ENCODE measurements at regions not wholly inside any gene's neighbourhood (a gene's known extent, or its start where the extent isn't known, plus 50 kb on each side); places are given as distances from the start of the nearest gene placed in this dataset.
"Not testable (repeated sequence)": the region's sequence is repeated elsewhere in the genome, so short reads cannot be mapped to it uniquely, and the experiment has no call there.

DNA sequence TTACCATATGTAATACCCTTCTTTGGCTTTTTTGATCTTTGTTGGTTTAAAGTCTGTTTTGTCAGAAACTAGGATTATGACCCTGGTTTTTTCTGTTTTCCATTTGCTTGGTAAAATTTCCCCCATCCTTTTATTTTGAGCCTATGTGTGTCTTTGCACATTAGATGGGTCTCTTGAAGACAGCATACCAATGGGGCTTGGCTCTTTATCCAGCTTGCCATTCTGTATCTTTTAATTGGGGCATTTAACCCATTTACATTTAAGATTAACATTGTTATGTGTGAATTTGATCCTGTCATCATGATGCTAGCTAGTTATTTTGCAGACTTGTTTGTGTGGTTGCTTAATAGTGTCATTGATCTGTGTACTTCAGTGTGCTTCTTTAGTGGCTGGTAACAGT, 103.1 kb upstream of the PHF24 start:
- H3K27me3 ChIP-seq (replicated peaks in 2 of 5; ENCODE audit: control insufficient read depth in 4 of 5, insufficient read depth in 5 of 5, low read length in 4 of 5); POLR2A ChIA-PET; H3K4me1 ChIP-seq (ENCODE audit: control extremely low read depth in 1 of 4, control insufficient read depth in 4 of 4, insufficient read depth in 4 of 4, low read length in 3 of 4); H3K4me3 ChIP-seq (ENCODE audit: control insufficient read depth in 1 of 7, extremely low read depth in 1 of 7, insufficient read depth in 4 of 7, low read depth in 2 of 7, low read length in 6 of 7); H3K36me3 ChIP-seq (ENCODE audit: control insufficient read depth in 4 of 4, insufficient read depth in 4 of 4, low read length in 3 of 4); DNase-seq; H3K27ac ChIP-seq (ENCODE audit: insufficient read depth in 1 of 2, low read depth in 1 of 2, low read length in 2 of 2, poor library complexity in 1 of 2, severe bottlenecking in 2 of 2): not testable (repeated sequence)
- CTCF ChIA-PET: interaction anchor here (2.1 kb wide), 1 partner anchor 11 kb away, joined by 4 read pairs; no protein-coding TSS in a partner anchor
- peaks cover 0 to 47% (median 12%) of the 10 kb centered on the region in 5 experiments for H3K9me3 ChIP-seq (ENCODE audit: control extremely low read depth in 1 of 5, control insufficient read depth in 4 of 5, insufficient read depth in 2 of 5, low read depth in 1 of 5, low read length in 4 of 5)

- ChIA-PET POLR2A (no interaction called here), CTCF (no interaction called here)
- DNase-seq: no peak
- Histone ChIP-seq H3K4me1 (ENCODE audit: control extremely low read depth in 1 of 4, control insufficient read depth in 4 of 4, insufficient read depth in 4 of 4, low read length in 3 of 4) (no peaks in the 10 kb centered on the region), H3K36me3 (ENCODE audit: control insufficient read depth in 4 of 4, insufficient read depth in 4 of 4, low read length in 3 of 4) (no peaks in the 10 kb centered on the region), H3K9me3 (ENCODE audit: control extremely low read depth in 1 of 5, control insufficient read depth in 4 of 5, insufficient read depth in 2 of 5, low read depth in 1 of 5, low read length in 4 of 5) (no peaks in the 10 kb centered on the region), H3K4me3 (ENCODE audit: control insufficient read depth in 1 of 7, extremely low read depth in 1 of 7, insufficient read depth in 4 of 7, low read depth in 2 of 7, low read length in 6 of 7) (no peak overlapping the region), H3K27ac (ENCODE audit: insufficient read depth in 1 of 2, low read depth in 1 of 2, low read length in 2 of 2, poor library complexity in 1 of 2, severe bottlenecking in 2 of 2) (no peak overlapping the region), H3K27me3 (replicated peaks in 2 of 5; ENCODE audit: control insufficient read depth in 4 of 5, insufficient read depth in 5 of 5, low read length in 4 of 5) (peaks cover 0 to 12% (median 2%) of the 10 kb centered on the region in 5 experiments)
- whole genome bisulfite sequencing (ENCODE audit: insufficient coverage): 100% methylated on average over 1 of the region's 1 CpG
These were observed 120.1 kb upstream of the CCL21 start for GRCh38 chr9:34830068-34830467.

- Histone ChIP-seq H3K36me3 (ENCODE audit: control insufficient read depth in 4 of 4, insufficient read depth in 4 of 4, low read length in 3 of 4) (no peaks in the 10 kb centered on the region), H3K27ac (ENCODE audit: insufficient read depth in 1 of 2, low read depth in 1 of 2, low read length in 2 of 2, poor library complexity in 1 of 2, severe bottlenecking in 2 of 2) (no peak overlapping the region), H3K4me1 (ENCODE audit: control extremely low read depth in 1 of 4, control insufficient read depth in 4 of 4, insufficient read depth in 4 of 4, low read length in 3 of 4) (no peaks in the 10 kb centered on the region), H3K27me3 (replicated peaks in 2 of 5; ENCODE audit: control insufficient read depth in 4 of 5, insufficient read depth in 5 of 5, low read length in 4 of 5) (peaks cover 0 to 12% (median 5%) of the 10 kb centered on the region in 5 experiments), H3K4me3 (ENCODE audit: control insufficient read depth in 1 of 7, extremely low read depth in 1 of 7, insufficient read depth in 4 of 7, low read depth in 2 of 7, low read length in 6 of 7) (no peak overlapping the region), H3K9me3 (ENCODE audit: control extremely low read depth in 1 of 5, control insufficient read depth in 4 of 5, insufficient read depth in 2 of 5, low read depth in 1 of 5, low read length in 4 of 5) (no peaks in the 10 kb centered on the region)
- POLR2A ChIA-PET: interaction anchor here (0.5 kb wide), 1 partner anchor 492 kb away, joined by 3 read pairs; no protein-coding TSS in a partner anchor
- CTCF ChIA-PET: no interaction called here
- no peak for DNase-seq
These were observed 117.1 kb upstream of the CCL21 start for GRCh38 chr9:34826999-34827538.

GRCh38 chr9:34825775-34826174, 115.8 kb upstream of the CCL21 start:
- peaks cover 0 to 7% (median 5%) of the 10 kb centered on the region in 5 experiments for H3K27me3 ChIP-seq (replicated peaks in 2 of 5; ENCODE audit: control insufficient read depth in 4 of 5, insufficient read depth in 5 of 5, low read length in 4 of 5)
- POLR2A ChIA-PET: no interaction called here

GRCh38 chr9:34823778-34824177, 113.8 kb upstream of the CCL21 start:
- Histone ChIP-seq H3K9me3 (ENCODE audit: control extremely low read depth in 1 of 5, control insufficient read depth in 4 of 5, insufficient read depth in 2 of 5, low read depth in 1 of 5, low read length in 4 of 5) (peaks cover 0 to 5% (median 1%) of the 10 kb centered on the region in 5 experiments), H3K27ac (ENCODE audit: insufficient read depth in 1 of 2, low read depth in 1 of 2, low read length in 2 of 2, poor library complexity in 1 of 2, severe bottlenecking in 2 of 2) (no peak overlapping the region), H3K4me1 (ENCODE audit: control extremely low read depth in 1 of 4, control insufficient read depth in 4 of 4, insufficient read depth in 4 of 4, low read length in 3 of 4) (no peaks in the 10 kb centered on the region), H3K27me3 (replicated peaks in 2 of 5; ENCODE audit: control insufficient read depth in 4 of 5, insufficient read depth in 5 of 5, low read length in 4 of 5) (peaks cover 0 to 2% (median 2%) of the 10 kb centered on the region in 5 experiments), H3K36me3 (ENCODE audit: control insufficient read depth in 4 of 4, insufficient read depth in 4 of 4, low read length in 3 of 4) (no peaks in the 10 kb centered on the region), H3K4me3 (ENCODE audit: control insufficient read depth in 1 of 7, extremely low read depth in 1 of 7, insufficient read depth in 4 of 7, low read depth in 2 of 7, low read length in 6 of 7) (no peak overlapping the region)
- CTCF ChIA-PET: no interaction called here
- POLR2A ChIA-PET: no interaction called here
- DNase-seq: no peak
- 84% methylated on average over 3 of the region's 4 CpGs for WGBS (ENCODE audit: insufficient coverage)

More at GRCh38 chr9:34825775-34826174, 115.8 kb upstream of the CCL21 start:
- no peaks in the 10 kb centered on the region for H3K9me3 ChIP-seq (ENCODE audit: control extremely low read depth in 1 of 5, control insufficient read depth in 4 of 5, insufficient read depth in 2 of 5, low read depth in 1 of 5, low read length in 4 of 5)
- no peak for DNase-seq
- no peak overlapping the region for H3K27ac ChIP-seq (ENCODE audit: insufficient read depth in 1 of 2, low read depth in 1 of 2, low read length in 2 of 2, poor library complexity in 1 of 2, severe bottlenecking in 2 of 2)
- CTCF ChIA-PET: no interaction called here
- H3K4me3 ChIP-seq (ENCODE audit: control insufficient read depth in 1 of 7, extremely low read depth in 1 of 7, insufficient read depth in 4 of 7, low read depth in 2 of 7, low read length in 6 of 7): no peak overlapping the region
- H3K4me1 ChIP-seq (ENCODE audit: control extremely low read depth in 1 of 4, control insufficient read depth in 4 of 4, insufficient read depth in 4 of 4, low read length in 3 of 4): no peaks in the 10 kb centered on the region
- no peaks in the 10 kb centered on the region for H3K36me3 ChIP-seq (ENCODE audit: control insufficient read depth in 4 of 4, insufficient read depth in 4 of 4, low read length in 3 of 4)
- WGBS (ENCODE audit: insufficient coverage): 100% methylated on average over 2 of the region's 4 CpGs

DNA sequence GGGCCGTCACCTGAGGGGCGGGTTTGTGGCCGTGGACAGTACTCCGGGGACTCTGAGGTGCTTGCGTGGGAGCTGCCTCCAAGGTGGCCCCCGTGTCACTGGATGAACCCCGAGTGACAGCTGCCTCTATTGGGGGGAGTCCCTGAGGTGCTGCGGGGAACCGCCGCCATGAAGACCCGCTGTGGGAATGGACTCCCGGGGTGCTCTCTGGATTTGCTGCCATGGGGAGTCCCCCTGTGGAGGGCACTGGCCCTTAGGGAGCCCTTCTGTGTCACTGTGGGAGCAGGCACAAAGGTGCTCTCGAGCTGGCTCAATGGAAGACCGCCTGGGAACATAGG, 100.2 kb upstream of the CCL21 start:
- Histone ChIP-seq H3K4me3 (ENCODE audit: control insufficient read depth in 1 of 7, extremely low read depth in 1 of 7, insufficient read depth in 4 of 7, low read depth in 2 of 7, low read length in 6 of 7) (no peak overlapping the region), H3K36me3 (ENCODE audit: control insufficient read depth in 4 of 4, insufficient read depth in 4 of 4, low read length in 3 of 4) (no peaks in the 10 kb centered on the region), H3K9me3 (ENCODE audit: control extremely low read depth in 1 of 5, control insufficient read depth in 4 of 5, insufficient read depth in 2 of 5, low read depth in 1 of 5, low read length in 4 of 5) (peaks cover 4 to 24% (median 10%) of the 10 kb centered on the region in 5 experiments), H3K27me3 (replicated peaks in 2 of 5; ENCODE audit: control insufficient read depth in 4 of 5, insufficient read depth in 5 of 5, low read length in 4 of 5) (peaks cover 6 to 65% (median 20%) of the 10 kb centered on the region in 5 experiments), H3K4me1 (ENCODE audit: control extremely low read depth in 1 of 4, control insufficient read depth in 4 of 4, insufficient read depth in 4 of 4, low read length in 3 of 4) (peaks cover 0 to 6% (median 1%) of the 10 kb centered on the region in 4 experiments), H3K27ac (ENCODE audit: insufficient read depth in 1 of 2, low read depth in 1 of 2, low read length in 2 of 2, poor library complexity in 1 of 2, severe bottlenecking in 2 of 2) (no peak overlapping the region)
- WGBS (ENCODE audit: insufficient coverage): 64% methylated on average over 9 of the region's 14 CpGs
- ChIA-PET CTCF (no interaction called here), POLR2A (no interaction called here)
- no peak for DNase-seq

DNA sequence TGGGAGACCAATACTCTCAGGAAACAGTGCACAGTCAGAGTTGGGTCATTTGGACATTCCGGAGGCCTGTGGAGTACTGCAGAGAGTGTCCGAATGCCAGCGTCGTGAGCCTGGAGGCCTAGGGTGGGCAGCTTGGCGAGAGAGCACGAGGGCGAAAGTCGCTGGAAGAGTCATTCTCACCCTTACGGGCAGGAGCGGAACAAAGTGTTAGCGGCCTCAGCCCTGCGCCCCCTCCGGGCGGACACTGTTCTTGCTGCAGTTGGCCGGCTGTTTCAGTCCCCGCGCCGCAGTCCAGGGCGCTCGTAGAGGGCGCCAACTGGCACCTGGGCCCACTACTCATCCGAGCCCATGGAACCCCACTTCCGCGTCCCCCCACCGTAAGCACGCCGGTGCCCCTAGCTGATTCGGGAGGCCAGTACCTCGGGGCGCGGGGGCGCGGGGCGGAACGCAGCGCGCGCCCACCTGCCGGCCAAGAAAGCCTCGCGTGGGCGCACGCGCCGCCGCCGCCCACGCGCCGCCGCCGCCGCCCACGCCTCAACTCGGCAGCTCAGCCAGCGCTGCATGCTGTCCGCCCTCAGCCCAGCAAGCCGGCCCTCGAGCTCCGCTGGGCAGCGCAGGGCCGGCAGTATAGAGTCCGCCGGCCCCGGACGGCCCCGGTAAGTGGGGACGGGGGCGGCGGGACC, 99.7 kb upstream of the CCL21 start:
- ChIA-PET POLR2A (no interaction called here), CTCF (no interaction called here)
- Histone ChIP-seq H3K27me3 (replicated peaks in 2 of 5; ENCODE audit: control insufficient read depth in 4 of 5, insufficient read depth in 5 of 5, low read length in 4 of 5) (peaks cover 6 to 65% (median 20%) of the 10 kb centered on the region in 5 experiments), H3K36me3 (ENCODE audit: control insufficient read depth in 4 of 4, insufficient read depth in 4 of 4, low read length in 3 of 4) (no peaks in the 10 kb centered on the region), H3K9me3 (ENCODE audit: control extremely low read depth in 1 of 5, control insufficient read depth in 4 of 5, insufficient read depth in 2 of 5, low read depth in 1 of 5, low read length in 4 of 5) (peaks cover 5 to 28% (median 10%) of the 10 kb centered on the region in 5 experiments), H3K4me1 (ENCODE audit: control extremely low read depth in 1 of 4, control insufficient read depth in 4 of 4, insufficient read depth in 4 of 4, low read length in 3 of 4) (peaks cover 0 to 6% (median 1%) of the 10 kb centered on the region in 4 experiments), H3K4me3 (ENCODE audit: control insufficient read depth in 1 of 7, extremely low read depth in 1 of 7, insufficient read depth in 4 of 7, low read depth in 2 of 7, low read length in 6 of 7) (peak overlapping the region in 2 of 7 experiments; percentile 17 to 26), H3K27ac (ENCODE audit: insufficient read depth in 1 of 2, low read depth in 1 of 2, low read length in 2 of 2, poor library complexity in 1 of 2, severe bottlenecking in 2 of 2) (no peak overlapping the region)
- peak; percentile 40 to 51 (median 50) for DNase-seq
- 10% methylated on average over 61 of the region's 70 CpGs for WGBS (ENCODE audit: insufficient coverage)

Data from common myeloid progenitor, CD34-positive (primary cell).